ENCODE measurements at regions not wholly inside any gene's neighbourhood (a gene's known extent, or its start where the extent isn't known, plus 50 kb on each side); places are given as distances from the start of the nearest gene placed in this dataset.
"Not testable (repeated sequence)": the region's sequence is repeated elsewhere in the genome, so short reads cannot be mapped to it uniquely, and the experiment has no call there.

DNA sequence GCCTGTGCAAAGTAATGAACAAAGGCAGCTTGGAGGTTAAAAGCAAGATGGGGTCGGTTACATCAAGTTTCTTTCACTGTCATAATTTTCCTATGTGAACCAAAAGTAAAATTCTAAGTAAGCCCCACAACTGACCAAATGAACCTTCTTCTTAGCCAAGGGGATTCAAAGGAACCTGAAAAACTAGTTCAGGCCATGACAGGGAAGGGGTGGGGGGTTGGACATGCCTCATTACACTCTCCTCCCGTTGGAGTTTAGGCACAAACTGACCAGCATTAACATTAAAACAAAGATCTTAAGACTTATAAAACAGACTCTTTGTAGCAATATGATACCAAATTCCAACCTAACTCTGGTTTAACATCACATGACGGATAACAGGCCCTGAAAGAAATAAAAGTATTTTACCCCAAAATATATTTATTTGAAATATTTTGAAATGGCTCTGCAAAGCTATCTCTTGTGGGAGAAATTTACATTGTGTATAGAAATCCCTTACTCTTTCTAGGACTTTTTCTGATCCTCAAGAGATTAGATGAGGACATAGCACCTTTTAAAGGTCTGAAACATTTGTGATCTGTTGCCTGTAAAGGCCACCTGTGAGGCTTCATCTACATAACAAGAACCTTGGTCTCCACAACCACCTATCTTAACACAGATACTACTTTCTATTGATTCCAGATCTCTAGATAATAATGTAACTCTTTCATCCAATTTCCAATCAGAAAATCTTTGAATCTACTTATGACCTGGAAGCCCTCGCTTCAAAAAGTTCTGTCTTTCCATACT, 1829.0 kb upstream of the MIR17HG start:
- Mint-ChIP-seq H3K27me3 (ENCODE audit: unreplicated experiment) (no peaks in the 10 kb centered on the region), H3K36me3 (ENCODE audit: low read depth, unreplicated experiment) (no peaks in the 10 kb centered on the region), H3K4me3 (ENCODE audit: unreplicated experiment) (no peak overlapping the region), H3K9me3 (ENCODE audit: unreplicated experiment) (no peaks in the 10 kb centered on the region), H3K4me1 (ENCODE audit: unreplicated experiment) (peaks cover 12% of the 10 kb centered on the region), H3K27ac (ENCODE audit: unreplicated experiment) (no peak overlapping the region)
- DNase-seq (ENCODE audit: low spot score) = no peak
- TF ChIP-seq CTCF (IDR thresholded peaks at IDR 0.05; ENCODE audit: unreplicated experiment) = no peak

DNA sequence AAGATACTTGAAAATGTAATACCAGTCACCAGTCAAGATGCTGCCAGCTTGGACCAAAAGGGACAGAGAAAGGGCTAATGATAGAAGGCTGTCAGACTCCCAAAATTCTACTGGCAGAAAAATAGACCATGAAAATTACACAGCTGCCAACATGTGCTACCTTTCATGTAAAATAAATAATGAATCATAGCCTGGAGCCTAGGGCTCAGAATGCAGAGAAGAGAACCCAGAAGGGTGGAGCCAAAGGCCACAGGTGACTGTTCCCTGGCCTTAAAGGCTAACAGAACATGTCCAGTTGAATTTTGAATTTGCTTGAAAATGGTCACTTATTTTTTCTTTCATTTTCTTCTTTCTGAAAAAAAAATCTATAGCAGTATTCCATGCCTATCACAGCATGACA, 1827.0 kb upstream of the MIR17HG start:
- DNase-seq (ENCODE audit: low spot score) = no peak
- TF ChIP-seq CTCF (IDR thresholded peaks at IDR 0.05; ENCODE audit: unreplicated experiment) = no peak
- Mint-ChIP-seq H3K4me1 (ENCODE audit: unreplicated experiment) (peaks cover under 1% of the 10 kb centered on the region), H3K9me3 (ENCODE audit: unreplicated experiment) (no peaks in the 10 kb centered on the region), H3K36me3 (ENCODE audit: low read depth, unreplicated experiment) (no peaks in the 10 kb centered on the region), H3K27ac (ENCODE audit: unreplicated experiment) (no peak overlapping the region), H3K4me3 (ENCODE audit: unreplicated experiment) (no peak overlapping the region), H3K27me3 (ENCODE audit: unreplicated experiment) (no peaks in the 10 kb centered on the region)

DNA sequence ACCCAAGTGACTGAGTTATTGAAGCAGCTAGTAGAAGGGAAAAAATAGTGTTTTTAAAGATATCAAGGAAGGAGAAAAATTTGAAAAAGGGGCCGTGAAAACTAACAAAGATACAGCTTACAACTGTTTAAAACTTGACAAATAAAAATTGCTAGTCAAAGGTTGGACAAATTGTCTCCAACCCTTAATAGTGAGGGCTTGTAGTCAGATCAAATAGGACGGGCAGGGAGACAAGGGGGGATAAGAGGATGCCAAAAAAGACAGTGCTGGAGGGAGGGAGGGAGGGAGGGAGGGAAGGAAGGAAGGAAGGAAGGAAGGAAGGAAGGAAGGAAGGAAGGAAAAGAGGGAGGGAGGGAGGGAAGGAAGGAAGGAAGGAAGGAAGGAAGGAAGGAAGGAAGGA, 1825.8 kb upstream of the MIR17HG start:
- DNase-seq (ENCODE audit: low spot score); H3K27ac Mint-ChIP-seq (ENCODE audit: unreplicated experiment); H3K36me3 Mint-ChIP-seq (ENCODE audit: low read depth, unreplicated experiment); H3K27me3 Mint-ChIP-seq (ENCODE audit: unreplicated experiment); H3K4me3 Mint-ChIP-seq (ENCODE audit: unreplicated experiment); H3K9me3 Mint-ChIP-seq (ENCODE audit: unreplicated experiment); H3K4me1 Mint-ChIP-seq (ENCODE audit: unreplicated experiment): not testable (repeated sequence)

GRCh38 chr13:89541091-89542030, 1806.1 kb upstream of the MIR17HG start:
- H3K9me3 Mint-ChIP-seq (ENCODE audit: unreplicated experiment) = no peaks in the 10 kb centered on the region
- no peak overlapping the region for H3K27ac Mint-ChIP-seq (ENCODE audit: unreplicated experiment)
- peaks cover 3% of the 10 kb centered on the region for H3K27me3 Mint-ChIP-seq (ENCODE audit: unreplicated experiment)
- no peak overlapping the region for H3K4me3 Mint-ChIP-seq (ENCODE audit: unreplicated experiment)
- DNase-seq (ENCODE audit: low spot score) = no peak
- no peaks in the 10 kb centered on the region for H3K4me1 Mint-ChIP-seq (ENCODE audit: unreplicated experiment)
- no peaks in the 10 kb centered on the region for H3K36me3 Mint-ChIP-seq (ENCODE audit: low read depth, unreplicated experiment)
- TF ChIP-seq CTCF (IDR thresholded peaks at IDR 0.05; ENCODE audit: unreplicated experiment) = no peak

DNA sequence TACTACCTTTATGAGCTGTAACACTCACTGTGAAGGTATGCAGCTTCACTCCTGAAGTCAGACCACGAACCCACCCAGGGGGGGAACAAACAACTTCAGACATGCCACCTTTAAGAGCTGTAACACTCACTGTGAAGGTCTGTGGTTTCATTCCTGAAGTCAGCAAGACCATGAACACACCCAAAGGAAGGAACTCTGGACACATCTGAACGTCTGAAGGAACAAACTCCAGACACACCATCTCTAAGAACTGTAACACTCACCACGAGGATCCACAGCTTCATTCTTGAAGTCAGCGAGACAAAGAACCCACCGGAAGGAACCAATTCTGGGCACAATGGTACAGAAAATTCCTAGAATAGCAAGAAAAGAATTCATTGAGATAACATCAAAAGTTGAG, 1796.5 kb upstream of the MIR17HG start:
- Mint-ChIP-seq H3K4me3 (ENCODE audit: unreplicated experiment) (no peak overlapping the region), H3K9me3 (ENCODE audit: unreplicated experiment) (no peaks in the 10 kb centered on the region), H3K27ac (ENCODE audit: unreplicated experiment) (no peak overlapping the region), H3K27me3 (ENCODE audit: unreplicated experiment) (no peaks in the 10 kb centered on the region), H3K36me3 (ENCODE audit: low read depth, unreplicated experiment) (no peaks in the 10 kb centered on the region), H3K4me1 (ENCODE audit: unreplicated experiment) (peaks cover 4% of the 10 kb centered on the region)
- DNase-seq (ENCODE audit: low spot score) = no peak
- no peak for TF ChIP-seq CTCF (IDR thresholded peaks at IDR 0.05; ENCODE audit: unreplicated experiment)
